HCT116 (cell line): ENCODE measurements at regions not wholly inside any gene's neighbourhood (a gene's known extent, or its start where the extent isn't known, plus 50 kb on each side); places are given as distances from the start of the nearest gene placed in this dataset.
"Not testable (repeated sequence)": the region's sequence is repeated elsewhere in the genome, so short reads cannot be mapped to it uniquely, and the experiment has no call there.

Source experiments
- ATAC-seq: fragments of 200-7000 bp; cut with Tn5 transposase; 2 replicates; pipeline ENCODE4 v1.9.1; 2020; ENCODE audit warnings: mild to moderate bottlenecking, moderate library complexity
- BruUV-seq: library from RNA; stranded (reverse); fragments of 400-500 nt; replicated peaks from 2 replicates; lab custom pipeline; 2021; lab: Mats Ljungman, UMichigan
- CTCF ChIA-PET: fragments of 300-600 bp; sonication (Branson Sonifier 250); formaldehyde crosslinking; loops from one replicate; lab custom pipeline; 2021; ENCODE audit warnings: antibody characterized with exemption; lab: Charles Lee
- POLR2A ChIA-PET: fragments of 300-600, 350-600 bp; sonication (Branson Sonifier 250); formaldehyde crosslinking; loops from one replicate; lab custom pipeline; 2021; ENCODE audit warnings: antibody characterized with exemption; lab: Charles Lee
- RAD21 ChIA-PET, 2 experiments: fragments of 300-600 bp; sonication (Branson Sonifier 250); formaldehyde crosslinking; loops; one replicate each; lab custom pipeline; 2023; ENCODE audit warnings: low total read pairs in 2 of 2; ENCODE audit not compliant: uncharacterized antibody in 2 of 2, unreplicated experiment in 2 of 2, low non-redundant PET in 1 of 2; lab: Charles Lee
- DNase-seq: peaks from one replicate; pipeline ENCODE4 v3.0.0-alpha.2; 2010; ENCODE audit warnings: low read depth, low spot score
- H2AFZ ChIP-seq: fragments of 200-600 bp; shearing (Covaris generic), sonication (generic); 2 replicates; pipeline ENCODE4 v1.6.1; 2017; ENCODE audit warnings: low read depth, mixed run types, mixed read lengths, antibody characterized with exemption, low read length; ENCODE audit not compliant: poor library complexity, severe bottlenecking
- H3K27ac ChIP-seq: 2 replicates; pipeline ENCODE4 v1.5.1; 2012; ENCODE audit warnings: low read depth, low read length
- H3K27me3 ChIP-seq: fragments of 200-600 bp; sonication (generic); 2 replicates; pipeline ENCODE4 v1.6.1; 2016; ENCODE audit warnings: mixed run types, low read length, mixed read lengths; ENCODE audit not compliant: insufficient read depth
- H3K36me3 ChIP-seq, 2 experiments: fragments of 200-500 bp in 1 of 2; fragments of 200-600 bp in 1 of 2; sonication (Bioruptor generic) in 1 of 2; sonication (generic) in 1 of 2; 2 replicates each; pipeline versions ENCODE4 v1.5.1 to v1.6.1; 2014 to 2016; ENCODE audit warnings: low read length in 2 of 2, inconsistent platforms in 1 of 2, mixed read lengths in 1 of 2, mixed run types in 1 of 2; ENCODE audit not compliant: insufficient read depth in 2 of 2, control insufficient read depth in 1 of 2
- H3K4me1 ChIP-seq, 2 experiments: fragments of 200-600 bp in 1 of 2; sonication (generic) in 1 of 2; 2 replicates each; pipeline versions ENCODE4 v1.5.1 to v1.6.1; 2012 to 2017; ENCODE audit warnings: low read length in 2 of 2, inconsistent platforms in 1 of 2, mild to moderate bottlenecking in 1 of 2, mixed read lengths in 1 of 2, mixed run types in 1 of 2, moderate library complexity in 1 of 2; ENCODE audit not compliant: insufficient read depth in 2 of 2, control insufficient read depth in 1 of 2
- H3K4me2 ChIP-seq: fragments of 200-600 bp; sonication (generic); 2 replicates; pipeline ENCODE4 v1.6.1; 2017; ENCODE audit warnings: mixed run types, low read length, mixed read lengths
- H3K4me3 ChIP-seq, 2 experiments: fragments of 200-600 bp in 1 of 2; sonication (generic) in 1 of 2; replicated peaks in 1 of 2; 2 replicates each; pipeline ENCODE4 v1.5.1; 2011 to 2016; ENCODE audit warnings: low read length in 2 of 2, control low read depth in 1 of 2, low read depth in 1 of 2, mild to moderate bottlenecking in 1 of 2, mixed read lengths in 1 of 2, mixed run types in 1 of 2
- H3K79me2 ChIP-seq: fragments of 200-600 bp; sonication (generic); 2 replicates; pipeline ENCODE4 v1.6.1; 2017; ENCODE audit warnings: mild to moderate bottlenecking, mixed run types, low read length, moderate library complexity, mixed read lengths; ENCODE audit not compliant: insufficient read depth
- H3K9ac ChIP-seq: fragments of 200-600 bp; sonication (generic); 2 replicates; pipeline ENCODE4 v1.6.1; 2016; ENCODE audit warnings: low read length, mixed read lengths
- H3K9me2 ChIP-seq: fragments of 200-600 bp; sonication (generic), shearing (Covaris generic); 2 replicates; pipeline ENCODE4 v1.6.1; 2017; ENCODE audit warnings: mixed run types, mild to moderate bottlenecking, moderate library complexity; ENCODE audit not compliant: insufficient read depth
- H3K9me3 ChIP-seq, 2 experiments: fragments of 200-500 bp in 1 of 2; fragments of 200-600 bp in 1 of 2; sonication (Bioruptor generic) in 1 of 2; sonication (generic) in 1 of 2; 2 replicates each; pipeline ENCODE4 v1.6.1; 2014 to 2017; ENCODE audit warnings: low read length in 2 of 2, mixed read lengths in 2 of 2, inconsistent platforms in 1 of 2, low read depth in 1 of 2, mild to moderate bottlenecking in 1 of 2, mixed run types in 1 of 2, moderate library complexity in 1 of 2; ENCODE audit not compliant: control insufficient read depth in 1 of 2, insufficient read depth in 1 of 2
- H4K20me1 ChIP-seq: fragments of 200-600 bp; sonication (generic), shearing (Covaris generic); 2 replicates; pipeline ENCODE4 v1.6.1; 2017; ENCODE audit warnings: mixed run types, mild to moderate bottlenecking, moderate library complexity; ENCODE audit not compliant: insufficient read depth
- intact Hi-C: fragments of 100-400 bp; cut with micrococcal nuclease; formaldehyde crosslinking; loops from 2 replicates; pipeline ENCODE4 v1.10.0; 2022

GRCh38 chr22:10526079-10526478, 5001.9 kb upstream of the OR11H1 start:
- CTCF ChIA-PET, RAD21 ChIA-PET, H3K4me3 ChIP-seq, H3K9me2 ChIP-seq, POLR2A ChIA-PET, BruUV-seq, H3K27ac ChIP-seq, H3K4me2 ChIP-seq, H3K9me3 ChIP-seq, DNase-seq, H3K9ac ChIP-seq, ATAC-seq, H3K4me1 ChIP-seq, H2AFZ ChIP-seq, intact Hi-C loops, H4K20me1 ChIP-seq, H3K27me3 ChIP-seq, H3K36me3 ChIP-seq, H3K79me2 ChIP-seq: not testable (repeated sequence)

DNA sequence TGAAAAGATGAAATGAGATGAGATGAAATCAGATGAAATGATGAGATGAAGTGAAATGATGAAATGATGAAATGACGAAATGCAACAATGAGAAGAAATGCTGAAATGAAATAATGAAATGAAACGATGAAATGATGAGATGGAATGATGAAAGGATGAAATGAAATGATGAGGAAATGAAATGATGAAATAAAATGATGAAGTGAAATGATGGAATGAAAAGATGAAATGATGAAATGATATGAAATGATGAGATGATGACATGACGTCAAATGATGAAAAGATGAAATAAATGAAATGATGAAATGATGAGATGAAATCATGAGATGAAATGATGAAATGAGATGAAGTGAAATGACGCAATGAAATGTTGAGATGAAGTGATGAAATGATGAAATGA, 4996.9 kb upstream of the OR11H1 start:
- H3K9me2 ChIP-seq, H3K79me2 ChIP-seq, BruUV-seq, H3K9ac ChIP-seq, CTCF ChIA-PET, H3K27ac ChIP-seq, H3K4me1 ChIP-seq, H3K4me2 ChIP-seq, H3K9me3 ChIP-seq, intact Hi-C loops, H4K20me1 ChIP-seq, POLR2A ChIA-PET, H3K4me3 ChIP-seq, ATAC-seq, H3K27me3 ChIP-seq, RAD21 ChIA-PET, DNase-seq, H2AFZ ChIP-seq, H3K36me3 ChIP-seq: not testable (repeated sequence)

GRCh38 chr22:10572531-10572930, 4955.5 kb upstream of the OR11H1 start:
- H3K4me2 ChIP-seq, H3K4me3 ChIP-seq, H3K9ac ChIP-seq, H3K9me3 ChIP-seq, RAD21 ChIA-PET, H3K27ac ChIP-seq, CTCF ChIA-PET, H3K36me3 ChIP-seq, POLR2A ChIA-PET, H4K20me1 ChIP-seq, H3K4me1 ChIP-seq, H3K79me2 ChIP-seq, BruUV-seq, H2AFZ ChIP-seq, H3K9me2 ChIP-seq, DNase-seq, ATAC-seq, intact Hi-C loops, H3K27me3 ChIP-seq: not testable (repeated sequence)

GRCh38 chr22:10601071-10601470, 4926.9 kb upstream of the OR11H1 start:
- H3K9me2 ChIP-seq, POLR2A ChIA-PET, intact Hi-C loops, H4K20me1 ChIP-seq, CTCF ChIA-PET, BruUV-seq, H3K36me3 ChIP-seq, ATAC-seq, H3K4me3 ChIP-seq, H3K27me3 ChIP-seq, H2AFZ ChIP-seq, H3K79me2 ChIP-seq, RAD21 ChIA-PET, H3K4me2 ChIP-seq, H3K9me3 ChIP-seq, DNase-seq, H3K9ac ChIP-seq, H3K27ac ChIP-seq, H3K4me1 ChIP-seq: not testable (repeated sequence)

GRCh38 chr22:10631961-10632360, 4896.0 kb upstream of the OR11H1 start:
- H3K4me2 ChIP-seq, H3K4me3 ChIP-seq, BruUV-seq, H3K27me3 ChIP-seq, H3K4me1 ChIP-seq, RAD21 ChIA-PET, ATAC-seq, H3K9me2 ChIP-seq, H3K9ac ChIP-seq, DNase-seq, H3K27ac ChIP-seq, intact Hi-C loops, H2AFZ ChIP-seq, H3K36me3 ChIP-seq, H3K9me3 ChIP-seq, CTCF ChIA-PET, H3K79me2 ChIP-seq, POLR2A ChIA-PET, H4K20me1 ChIP-seq: not testable (repeated sequence)
